C4-2B (cell line): ENCODE measurements at regions not wholly inside any gene's neighbourhood (a gene's known extent, or its start where the extent isn't known, plus 50 kb on each side); places are given as distances from the start of the nearest gene placed in this dataset.

ENCODE experiments used
- H3K27ac ChIP-seq: fragments of 450-650 bp; 2 replicates; pipeline ENCODE4 v1.5.1; 2017
- ZFX ChIP-seq: fragments of 450-650 bp; IDR thresholded peaks from 2 replicates; pipeline ENCODE4 v1.6.1; 2017
- TF ChIP-seq, protein P1 (sequence below): fragments of 450-650 bp; conservative IDR thresholded peaks from 2 replicates; pipeline ENCODE4 v1.5.1; 2017; ENCODE audit warnings: mild to moderate bottlenecking

DNA sequence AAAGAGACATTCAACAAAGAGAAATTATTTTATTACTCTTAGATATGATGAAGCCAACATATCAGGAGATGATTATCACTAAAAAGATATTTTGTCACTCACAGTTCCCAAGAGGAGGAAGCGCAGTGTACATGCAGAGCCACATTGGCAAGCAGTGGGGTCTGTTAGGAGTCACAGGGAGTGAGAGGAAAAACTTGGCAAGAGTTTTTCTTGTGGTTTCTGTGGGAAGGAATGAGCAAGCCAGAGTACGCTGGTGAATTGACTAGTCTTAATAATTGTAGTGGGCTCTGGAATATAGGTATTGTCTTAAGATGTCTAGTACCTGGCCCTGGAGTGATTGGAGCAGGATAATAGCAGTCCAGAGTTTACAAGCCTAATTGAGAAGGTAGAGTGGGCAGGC lies 1095.2 kb downstream of the GRIK2 start:
- TF ChIP-seq, protein P1, sequence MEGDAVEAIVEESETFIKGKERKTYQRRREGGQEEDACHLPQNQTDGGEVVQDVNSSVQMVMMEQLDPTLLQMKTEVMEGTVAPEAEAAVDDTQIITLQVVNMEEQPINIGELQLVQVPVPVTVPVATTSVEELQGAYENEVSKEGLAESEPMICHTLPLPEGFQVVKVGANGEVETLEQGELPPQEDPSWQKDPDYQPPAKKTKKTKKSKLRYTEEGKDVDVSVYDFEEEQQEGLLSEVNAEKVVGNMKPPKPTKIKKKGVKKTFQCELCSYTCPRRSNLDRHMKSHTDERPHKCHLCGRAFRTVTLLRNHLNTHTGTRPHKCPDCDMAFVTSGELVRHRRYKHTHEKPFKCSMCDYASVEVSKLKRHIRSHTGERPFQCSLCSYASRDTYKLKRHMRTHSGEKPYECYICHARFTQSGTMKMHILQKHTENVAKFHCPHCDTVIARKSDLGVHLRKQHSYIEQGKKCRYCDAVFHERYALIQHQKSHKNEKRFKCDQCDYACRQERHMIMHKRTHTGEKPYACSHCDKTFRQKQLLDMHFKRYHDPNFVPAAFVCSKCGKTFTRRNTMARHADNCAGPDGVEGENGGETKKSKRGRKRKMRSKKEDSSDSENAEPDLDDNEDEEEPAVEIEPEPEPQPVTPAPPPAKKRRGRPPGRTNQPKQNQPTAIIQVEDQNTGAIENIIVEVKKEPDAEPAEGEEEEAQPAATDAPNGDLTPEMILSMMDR: no peak
- TF ChIP-seq ZFX: no peak
- no peak overlapping the region for H3K27ac ChIP-seq

DNA sequence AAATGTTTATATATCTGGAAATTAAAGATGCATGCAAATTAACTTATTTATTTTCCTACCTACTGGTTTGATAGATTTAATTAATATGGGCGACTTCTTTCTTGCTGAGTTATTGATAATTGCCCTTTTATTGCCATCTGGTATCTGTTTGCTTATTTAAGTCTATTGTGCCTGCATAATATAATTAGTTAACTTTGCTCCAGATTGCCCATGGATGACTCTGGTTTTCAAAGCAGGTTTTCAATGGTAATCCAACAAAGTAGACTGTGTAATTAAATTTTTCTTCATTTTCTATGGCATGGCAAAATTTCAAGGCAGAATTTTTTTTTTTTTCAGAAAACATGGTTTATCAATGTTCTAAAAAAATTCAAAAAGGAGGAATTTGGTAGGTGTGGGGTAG lies 1092.0 kb downstream of the GRIK2 start:
- TF ChIP-seq, protein P1: no peak
- no peak for TF ChIP-seq ZFX
- H3K27ac ChIP-seq: no peak overlapping the region

DNA sequence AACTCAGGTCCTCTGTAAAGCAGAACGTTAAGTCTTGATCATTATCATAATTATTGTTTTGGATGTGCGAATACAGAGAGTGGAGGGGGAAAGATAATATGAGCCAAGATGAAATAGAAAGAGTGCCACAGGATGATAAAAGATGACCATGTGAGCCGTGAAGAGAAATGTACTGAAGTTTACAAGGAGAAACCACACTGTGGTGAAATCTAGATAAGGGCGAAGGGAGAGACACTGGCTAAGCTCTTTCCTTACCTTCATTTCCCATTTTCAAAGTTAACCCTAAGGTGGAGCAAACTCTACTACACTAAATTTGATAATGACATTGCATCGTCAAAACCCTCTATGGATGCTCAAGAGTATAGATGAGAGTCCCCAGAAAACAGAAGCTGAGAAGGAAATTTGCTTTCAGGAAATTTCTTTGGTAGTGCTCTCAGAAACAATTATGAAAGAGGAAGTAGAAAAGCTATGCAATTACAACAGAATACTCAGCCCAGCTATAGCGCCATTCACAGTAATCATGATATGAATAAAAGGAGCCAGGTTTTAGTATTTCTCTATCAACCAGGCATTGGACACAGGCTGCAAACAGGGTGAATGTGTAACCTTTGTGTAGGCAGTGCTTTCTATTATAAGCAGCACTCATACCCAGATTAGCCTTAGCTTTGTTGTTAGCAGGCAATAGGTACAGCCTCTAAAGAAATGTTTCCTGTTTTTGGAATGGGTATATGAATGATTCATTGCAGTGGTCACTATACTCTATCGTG lies 1080.7 kb downstream of the GRIK2 start:
- TF ChIP-seq, protein P1: no peak
- TF ChIP-seq ZFX: no peak
- no peak overlapping the region for H3K27ac ChIP-seq

DNA sequence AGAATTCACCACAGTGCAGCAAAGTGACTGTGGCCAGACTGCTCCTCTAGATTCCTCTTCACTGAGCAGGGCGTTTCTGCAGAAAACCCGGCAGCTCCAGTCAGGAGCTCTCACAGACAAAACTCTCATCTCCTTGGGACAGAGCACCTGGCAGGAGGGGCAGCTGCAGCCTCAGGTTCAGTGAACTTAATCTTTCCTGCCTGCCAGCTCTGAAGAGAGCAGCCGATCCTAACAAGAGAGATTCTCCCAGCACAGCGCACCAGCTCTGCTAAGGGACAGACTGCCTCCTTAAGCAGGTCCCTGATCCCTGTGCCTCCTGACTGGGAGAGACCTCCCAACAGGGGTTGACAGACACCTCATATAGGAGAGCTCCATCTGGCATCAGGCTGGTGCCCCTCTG lies 1065.5 kb downstream of the GRIK2 start:
- no peak overlapping the region for H3K27ac ChIP-seq
- TF ChIP-seq ZFX: no peak
- TF ChIP-seq, protein P1: no peak

DNA sequence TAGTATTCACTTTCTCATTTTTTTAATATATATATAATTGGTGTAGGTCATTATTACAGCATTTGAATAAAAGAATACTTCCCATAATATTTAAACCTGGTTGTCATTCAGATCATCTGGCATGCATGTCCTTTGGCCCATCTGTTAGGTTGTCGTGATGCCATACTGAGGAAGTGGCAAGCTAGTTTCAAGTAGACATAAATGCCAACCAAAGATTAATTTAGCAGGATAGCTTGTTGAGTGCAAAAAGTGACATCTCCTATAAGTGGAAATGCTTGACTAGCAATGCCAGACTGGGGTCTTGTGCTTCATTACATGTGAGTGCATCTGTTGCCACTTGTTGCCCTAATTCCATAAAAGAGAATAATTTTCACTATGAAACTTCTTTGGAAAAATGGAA lies 1044.7 kb downstream of the GRIK2 start:
- TF ChIP-seq, protein P1: no peak
- TF ChIP-seq ZFX: no peak
- no peak overlapping the region for H3K27ac ChIP-seq

DNA sequence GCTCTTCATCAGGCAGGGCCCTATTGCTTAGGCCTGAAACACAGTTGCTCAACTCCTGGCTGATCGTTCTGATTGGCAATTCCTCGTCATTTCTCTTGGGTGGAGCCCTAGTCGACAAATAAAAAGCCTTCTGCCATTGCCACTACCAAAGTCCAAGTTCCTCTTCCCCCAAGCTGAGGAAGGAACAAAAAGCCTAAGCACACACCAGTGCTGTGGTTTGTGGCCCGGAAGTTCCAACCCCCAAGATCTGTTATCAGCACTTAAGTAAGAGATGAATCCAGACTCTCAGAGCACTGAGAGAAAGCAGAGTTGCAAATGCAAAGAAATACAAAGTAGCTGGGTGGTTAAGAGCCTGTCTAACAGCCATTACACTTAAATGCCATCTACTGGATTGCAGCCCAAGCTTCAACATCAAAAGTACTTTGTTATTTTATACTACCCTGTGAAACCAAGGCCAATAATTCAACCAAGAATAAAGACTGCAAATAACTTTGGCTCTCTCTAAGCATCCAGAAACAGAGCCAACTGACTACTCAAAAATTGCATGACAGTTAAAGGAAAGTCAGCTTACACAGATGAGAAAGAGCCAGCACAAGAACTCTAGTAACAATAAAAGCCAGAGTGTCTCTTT lies 1024.0 kb downstream of the GRIK2 start:
- no peak overlapping the region for H3K27ac ChIP-seq
- no peak for TF ChIP-seq ZFX
- TF ChIP-seq, protein P1: no peak

DNA sequence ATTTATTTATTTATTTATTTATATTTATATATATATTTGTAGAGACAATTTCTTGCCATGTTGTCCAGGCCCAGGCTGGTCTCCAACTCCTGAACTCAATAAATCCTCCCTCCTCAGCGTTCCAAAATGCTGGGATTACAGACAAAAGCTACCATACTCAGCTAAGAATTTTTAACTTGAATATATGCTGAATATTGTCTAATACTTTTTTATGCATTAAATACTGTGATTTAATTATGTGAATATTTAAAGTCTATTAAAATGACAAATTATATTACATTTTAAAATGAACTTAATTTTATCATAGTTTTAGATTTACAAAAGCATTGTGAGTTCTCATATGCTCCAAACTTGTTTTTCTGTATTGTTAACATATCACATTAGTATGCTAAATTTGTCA lies 1022.4 kb downstream of the GRIK2 start:
- TF ChIP-seq, protein P1: no peak
- no peak for TF ChIP-seq ZFX
- no peak overlapping the region for H3K27ac ChIP-seq
